ENCODE measurements at regions not wholly inside any gene's neighbourhood (a gene's known extent, or its start where the extent isn't known, plus 50 kb on each side); places are given as distances from the start of the nearest gene placed in this dataset.

GRCh38 chr12:70059373-70059772 is 183.9 kb upstream of the CNOT2 start:
- H3K4me1 ChIP-seq (replicated peaks in 1 of 2) = no peaks in the 10 kb centered on the region
- no peak overlapping the region for H3K4me3 ChIP-seq
- H3K27ac ChIP-seq = no peak overlapping the region
- no peak for TF ChIP-seq POLR2A (IDR thresholded peaks at IDR 0.05)
- TF ChIP-seq, protein P1, sequence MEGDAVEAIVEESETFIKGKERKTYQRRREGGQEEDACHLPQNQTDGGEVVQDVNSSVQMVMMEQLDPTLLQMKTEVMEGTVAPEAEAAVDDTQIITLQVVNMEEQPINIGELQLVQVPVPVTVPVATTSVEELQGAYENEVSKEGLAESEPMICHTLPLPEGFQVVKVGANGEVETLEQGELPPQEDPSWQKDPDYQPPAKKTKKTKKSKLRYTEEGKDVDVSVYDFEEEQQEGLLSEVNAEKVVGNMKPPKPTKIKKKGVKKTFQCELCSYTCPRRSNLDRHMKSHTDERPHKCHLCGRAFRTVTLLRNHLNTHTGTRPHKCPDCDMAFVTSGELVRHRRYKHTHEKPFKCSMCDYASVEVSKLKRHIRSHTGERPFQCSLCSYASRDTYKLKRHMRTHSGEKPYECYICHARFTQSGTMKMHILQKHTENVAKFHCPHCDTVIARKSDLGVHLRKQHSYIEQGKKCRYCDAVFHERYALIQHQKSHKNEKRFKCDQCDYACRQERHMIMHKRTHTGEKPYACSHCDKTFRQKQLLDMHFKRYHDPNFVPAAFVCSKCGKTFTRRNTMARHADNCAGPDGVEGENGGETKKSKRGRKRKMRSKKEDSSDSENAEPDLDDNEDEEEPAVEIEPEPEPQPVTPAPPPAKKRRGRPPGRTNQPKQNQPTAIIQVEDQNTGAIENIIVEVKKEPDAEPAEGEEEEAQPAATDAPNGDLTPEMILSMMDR (IDR thresholded peaks at IDR 0.05) = no peak
- WGBS, 4 donors = 50 to 79% (median 62%) methylated on average over 1 of the region's 1 CpG
- H3K27me3 ChIP-seq = no peaks in the 10 kb centered on the region
- intact Hi-C loops (cut with DNase I) = no loop called here
- no peaks in the 10 kb centered on the region for H3K9me3 ChIP-seq (replicated peaks in 1 of 3)
- no peak for DNase-seq
- H3K36me3 ChIP-seq (replicated peaks in 1 of 2) = no peaks in the 10 kb centered on the region

DNA sequence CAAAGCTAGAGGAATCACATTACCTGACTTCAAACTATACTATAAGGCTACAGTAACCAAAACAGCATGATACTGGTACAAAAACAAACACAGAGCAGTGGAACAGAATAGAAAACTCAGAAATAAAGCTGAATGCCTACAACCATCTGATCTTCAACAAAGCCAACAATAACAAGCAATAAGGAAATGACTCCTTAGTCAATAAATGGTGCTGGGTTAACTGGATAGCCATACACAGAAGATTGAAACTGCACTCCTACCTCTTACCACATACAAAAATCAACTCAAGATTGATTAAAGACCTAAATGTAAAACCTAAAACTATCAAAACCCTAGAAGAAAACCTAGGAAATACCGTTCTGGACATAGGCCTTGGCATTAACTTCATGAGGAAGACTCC is 182.6 kb upstream of the CNOT2 start:
- no peaks in the 10 kb centered on the region for H3K9me3 ChIP-seq (replicated peaks in 1 of 3)
- H3K4me1 ChIP-seq (replicated peaks in 1 of 2) = no peaks in the 10 kb centered on the region
- no peak overlapping the region for H3K4me3 ChIP-seq
- no peaks in the 10 kb centered on the region for H3K27me3 ChIP-seq
- no peak overlapping the region for H3K27ac ChIP-seq
- intact Hi-C loops (cut with DNase I) = no loop called here
- DNase-seq = no peak
- H3K36me3 ChIP-seq (replicated peaks in 1 of 2) = no peaks in the 10 kb centered on the region
- 83 to 96% (median 86%) methylated on average over 1 of the region's 1 CpG for WGBS, 4 donors
- TF ChIP-seq, protein P1 (IDR thresholded peaks at IDR 0.05) = no peak
- TF ChIP-seq POLR2A (IDR thresholded peaks at IDR 0.05) = no peak

DNA sequence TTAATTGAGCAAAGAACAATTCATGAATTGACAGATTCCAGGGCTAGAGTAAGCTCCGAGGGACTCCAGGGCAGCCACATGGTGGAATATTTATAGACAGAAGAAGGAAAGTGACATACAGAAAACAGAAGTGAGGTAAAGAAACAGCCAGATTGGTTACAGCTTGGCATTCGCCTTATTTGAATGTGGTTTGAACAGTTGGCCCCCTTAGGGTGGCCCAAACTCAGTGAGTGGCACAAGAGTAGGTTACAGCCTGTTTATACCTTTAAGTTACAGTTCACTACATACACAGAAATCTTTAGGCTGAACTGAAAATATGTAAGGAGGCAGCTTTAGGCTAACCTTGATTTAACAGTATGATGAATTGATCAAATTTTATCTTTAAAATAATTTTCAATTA is 174.5 kb upstream of the CNOT2 start:
- Histone ChIP-seq H3K27ac (no peak overlapping the region), H3K9me3 (replicated peaks in 1 of 3) (no peaks in the 10 kb centered on the region), H3K4me3 (no peak overlapping the region), H3K36me3 (replicated peaks in 1 of 2) (no peaks in the 10 kb centered on the region), H3K27me3 (no peaks in the 10 kb centered on the region), H3K4me1 (replicated peaks in 1 of 2) (no peaks in the 10 kb centered on the region)
- 53 to 82% (median 62%) methylated on average over 2 of the region's 2 CpGs for WGBS, 4 donors
- intact Hi-C loops (cut with DNase I) = no loop called here
- no peak for DNase-seq
- no peak for TF ChIP-seq POLR2A (IDR thresholded peaks at IDR 0.05)
- TF ChIP-seq, protein P1 (IDR thresholded peaks at IDR 0.05) = no peak

DNA sequence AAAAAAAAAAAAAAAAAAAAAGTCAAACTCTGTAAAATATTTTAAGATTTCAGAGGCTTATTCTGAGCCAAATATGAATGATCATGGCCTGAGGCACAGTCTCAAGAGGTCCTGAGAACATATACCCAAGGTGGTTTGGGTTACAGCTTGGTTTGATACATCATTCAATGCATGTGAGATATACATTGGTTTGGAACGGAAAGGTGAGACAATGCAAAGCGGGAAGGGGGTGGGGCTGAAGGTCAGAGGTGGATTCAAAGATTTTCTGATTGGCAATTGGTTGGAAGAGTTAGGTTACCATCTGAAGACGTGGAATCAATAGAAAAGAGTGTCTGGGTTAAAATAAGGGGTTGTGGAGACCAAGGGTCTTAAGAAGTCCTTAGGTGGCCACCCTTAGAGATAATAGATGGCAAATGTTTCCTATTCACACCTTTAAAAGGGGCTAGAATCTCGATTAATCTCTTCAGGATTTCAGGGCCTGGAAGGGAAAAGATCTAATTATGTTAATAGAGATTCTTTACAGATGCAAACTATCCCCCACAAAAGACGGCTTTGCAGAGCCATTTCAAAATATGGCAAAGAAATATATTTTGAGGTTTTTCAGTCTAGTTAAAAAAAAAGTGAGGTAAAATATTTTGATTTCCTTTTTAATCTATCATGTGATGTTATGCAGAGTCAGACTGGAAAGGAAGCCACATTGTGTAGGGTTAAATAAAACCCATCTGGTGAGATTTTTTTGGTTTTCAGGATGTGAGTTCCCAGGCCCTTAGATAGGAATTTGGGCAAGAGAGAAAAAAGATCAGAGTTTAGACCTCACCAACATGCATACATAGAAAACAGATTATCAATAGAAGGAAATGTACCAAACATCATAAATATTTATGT is 173.8 kb upstream of the CNOT2 start:
- Histone ChIP-seq H3K36me3 (replicated peaks in 1 of 2) (no peaks in the 10 kb centered on the region), H3K27ac (no peak overlapping the region), H3K4me1 (replicated peaks in 1 of 2) (no peaks in the 10 kb centered on the region), H3K4me3 (no peak overlapping the region), H3K27me3 (no peaks in the 10 kb centered on the region), H3K9me3 (replicated peaks in 1 of 3) (no peaks in the 10 kb centered on the region)
- 75 to 79% (median 77%) methylated on average over 5 of the region's 5 CpGs for WGBS, 4 donors
- no peak for DNase-seq
- intact Hi-C loops (cut with DNase I) = no loop called here
- no peak for TF ChIP-seq POLR2A (IDR thresholded peaks at IDR 0.05)
- TF ChIP-seq, protein P1 (IDR thresholded peaks at IDR 0.05) = no peak

All from adrenal gland (tissue), 9 donors.